ENCODE measurements at regions not wholly inside any gene's neighbourhood (a gene's known extent, or its start where the extent isn't known, plus 50 kb on each side); places are given as distances from the start of the nearest gene placed in this dataset.

DNA sequence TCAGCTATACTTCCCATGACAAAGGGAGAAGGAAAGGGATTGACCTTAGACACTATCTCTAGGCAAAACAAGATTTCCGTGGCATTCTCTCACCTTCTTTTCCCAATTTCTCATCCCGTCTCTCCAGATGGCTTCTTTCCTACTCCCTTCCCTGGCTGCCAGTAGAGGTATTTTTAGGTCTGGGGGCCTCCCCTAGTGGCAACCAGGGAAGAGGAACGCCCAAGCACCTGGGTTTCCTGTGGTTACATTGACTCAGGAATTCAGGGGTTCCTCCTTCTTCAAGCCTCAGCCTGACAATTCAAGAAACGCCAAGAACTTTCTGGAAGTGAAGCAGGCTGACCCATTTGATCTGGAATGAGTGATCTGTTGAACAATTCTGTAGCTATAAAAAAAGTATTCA lies 111.5 kb upstream of the OSMR start:
- H3K36me3 ChIP-seq = no peaks in the 10 kb centered on the region
- H3K27me3 ChIP-seq = no peaks in the 10 kb centered on the region
- no peaks in the 10 kb centered on the region for H3K9me3 ChIP-seq
- intact Hi-C loops (cut with DNase I; ENCODE audit: low total_unique reads) = no loop called here
- H3K4me3 ChIP-seq = no peak overlapping the region
- DNase-seq (ENCODE audit: low spot score in 2 of 2) = no peak
- H3K27ac ChIP-seq = no peak overlapping the region
- TF ChIP-seq POLR2AphosphoS5 (IDR thresholded peaks at IDR 0.05) (no peak), POLR2A (IDR thresholded peaks at IDR 0.05) (no peak), CTCF (IDR thresholded peaks at IDR 0.05) (no peak)
- H3K4me1 ChIP-seq = no peaks in the 10 kb centered on the region

- H3K4me1 ChIP-seq = no peaks in the 10 kb centered on the region
- H3K36me3 ChIP-seq = no peaks in the 10 kb centered on the region
- no peaks in the 10 kb centered on the region for H3K27me3 ChIP-seq
- TF ChIP-seq CTCF (IDR thresholded peaks at IDR 0.05) = no peak
- no peak for TF ChIP-seq POLR2AphosphoS5 (IDR thresholded peaks at IDR 0.05)
- TF ChIP-seq POLR2A (IDR thresholded peaks at IDR 0.05) = no peak
- no peak overlapping the region for H3K4me3 ChIP-seq
- no peak overlapping the region for H3K27ac ChIP-seq
- no peak for DNase-seq (ENCODE audit: low spot score in 2 of 2)
- intact Hi-C loops (cut with DNase I; ENCODE audit: low total_unique reads) = no loop called here
- H3K9me3 ChIP-seq = no peaks in the 10 kb centered on the region
These were observed 109.7 kb upstream of the OSMR start for GRCh38 chr5:38736089-38736488.

- DNase-seq (ENCODE audit: low spot score in 2 of 2) = no peak
- H3K36me3 ChIP-seq = no peaks in the 10 kb centered on the region
- no peak overlapping the region for H3K4me3 ChIP-seq
- peaks cover 0 to 1% of the 10 kb centered on the region in 2 donors for H3K9me3 ChIP-seq
- H3K27me3 ChIP-seq = no peaks in the 10 kb centered on the region
- intact Hi-C loops (cut with DNase I; ENCODE audit: low total_unique reads) = no loop called here
- TF ChIP-seq CTCF (IDR thresholded peaks at IDR 0.05) = no peak
- no peak for TF ChIP-seq POLR2A (IDR thresholded peaks at IDR 0.05)
- no peak for TF ChIP-seq POLR2AphosphoS5 (IDR thresholded peaks at IDR 0.05)
- no peaks in the 10 kb centered on the region for H3K4me1 ChIP-seq
- no peak overlapping the region for H3K27ac ChIP-seq
These were observed 107.8 kb upstream of the OSMR start for GRCh38 chr5:38737976-38738375.

DNA sequence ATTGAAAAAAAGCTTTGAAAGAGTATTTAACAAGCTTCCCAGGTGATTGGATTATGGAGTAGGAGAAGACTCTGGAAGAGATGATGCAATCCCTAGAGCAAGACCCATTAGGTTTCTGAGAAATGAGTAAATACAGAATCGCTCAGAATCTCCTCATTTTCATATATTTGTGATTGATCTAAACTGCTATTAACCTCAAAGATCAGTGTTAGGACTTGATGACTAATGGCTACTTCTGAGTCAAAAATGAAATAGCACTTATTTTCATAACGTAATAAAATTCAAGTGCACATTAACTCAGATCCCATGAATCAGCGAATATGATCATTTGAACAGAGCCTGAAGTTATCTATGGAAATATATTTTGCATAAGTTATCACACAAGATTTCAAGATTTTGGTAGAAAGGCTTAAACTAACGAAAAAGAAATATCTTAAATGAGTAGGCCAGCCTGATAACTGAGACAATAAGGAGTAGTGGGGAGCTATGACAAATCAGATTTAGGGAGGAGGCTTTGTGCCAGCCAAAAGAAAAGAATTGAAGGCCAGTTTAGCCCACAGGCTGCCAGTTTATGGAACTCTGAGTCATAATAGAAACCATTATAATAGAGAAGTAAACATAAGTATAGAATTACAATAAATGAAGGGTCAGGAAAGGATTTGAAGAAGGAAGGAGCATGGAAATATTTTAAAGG lies 106.7 kb upstream of the OSMR start:
- Histone ChIP-seq H3K4me3 (no peak overlapping the region), H3K9me3 (peaks cover 0 to 12% of the 10 kb centered on the region in 2 donors), H3K27me3 (no peaks in the 10 kb centered on the region), H3K4me1 (no peaks in the 10 kb centered on the region), H3K36me3 (no peaks in the 10 kb centered on the region), H3K27ac (no peak overlapping the region)
- TF ChIP-seq CTCF (IDR thresholded peaks at IDR 0.05) (no peak), POLR2AphosphoS5 (IDR thresholded peaks at IDR 0.05) (no peak), POLR2A (IDR thresholded peaks at IDR 0.05) (no peak)
- DNase-seq (ENCODE audit: low spot score in 2 of 2) = no peak
- intact Hi-C loops (cut with DNase I; ENCODE audit: low total_unique reads) = no loop called here

GRCh38 chr5:38739705-38740045 lies 106.1 kb upstream of the OSMR start:
- Histone ChIP-seq H3K27ac (no peak overlapping the region), H3K4me3 (no peak overlapping the region), H3K36me3 (no peaks in the 10 kb centered on the region), H3K27me3 (no peaks in the 10 kb centered on the region), H3K4me1 (no peaks in the 10 kb centered on the region), H3K9me3 (peaks cover 0 to 12% of the 10 kb centered on the region in 2 donors)
- no peak for DNase-seq (ENCODE audit: low spot score in 2 of 2)
- no peak for TF ChIP-seq CTCF (IDR thresholded peaks at IDR 0.05)
- TF ChIP-seq POLR2A (IDR thresholded peaks at IDR 0.05) = no peak
- TF ChIP-seq POLR2AphosphoS5 (IDR thresholded peaks at IDR 0.05) = no peak
- intact Hi-C loops (cut with DNase I; ENCODE audit: low total_unique reads) = no loop called here

Data from breast epithelium (tissue), 4 donors.